ENCODE measurements at regions not wholly inside any gene's neighbourhood (a gene's known extent, or its start where the extent isn't known, plus 50 kb on each side); places are given as distances from the start of the nearest gene placed in this dataset.

GRCh38 chr12:85639834-85640233 is 196.4 kb downstream of the RASSF9 start:
- no peak for DNase-seq (ENCODE audit: low read depth in 2 of 2)

DNA sequence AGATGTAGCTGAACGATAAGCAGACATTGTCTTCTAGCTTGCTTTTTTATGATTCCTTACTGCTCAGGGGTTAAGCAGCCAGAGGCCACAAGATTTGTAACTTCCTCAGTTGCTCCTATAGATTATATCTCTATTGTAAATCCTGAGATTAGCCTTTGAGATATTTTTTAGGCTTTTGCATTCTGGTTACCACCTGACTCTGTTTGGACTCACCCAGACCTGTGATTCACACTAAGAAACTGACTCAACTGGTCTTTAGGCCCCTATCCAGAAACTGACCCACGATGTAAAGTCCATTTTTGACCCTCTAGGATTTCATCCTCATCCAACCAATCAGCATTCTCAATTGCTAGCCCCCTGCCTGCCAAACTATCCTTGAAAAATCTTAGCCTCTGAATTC is 194.4 kb downstream of the RASSF9 start:
- no peak for DNase-seq (ENCODE audit: low read depth in 2 of 2)

DNA sequence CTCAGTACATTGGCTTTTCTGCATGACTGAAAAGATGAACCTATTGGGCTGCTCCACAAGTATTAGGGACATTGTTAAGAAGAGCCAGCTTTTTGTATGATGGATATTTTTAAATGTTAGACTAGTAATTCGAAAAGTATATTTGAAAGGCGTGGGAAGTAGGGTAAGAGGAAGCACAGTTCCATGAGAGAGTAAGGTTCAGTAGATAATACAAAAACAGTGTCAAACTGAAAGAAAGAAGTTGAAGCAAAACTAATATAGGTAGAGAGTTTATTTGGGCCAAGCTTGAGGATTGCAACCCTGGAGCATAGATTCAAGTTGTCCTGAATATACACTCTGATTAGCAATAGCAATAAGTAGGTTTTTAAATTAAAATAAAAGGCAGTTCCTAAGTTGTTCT is 193.9 kb downstream of the RASSF9 start:
- no peak for DNase-seq (ENCODE audit: low read depth in 2 of 2)

GRCh38 chr12:85642808-85643207 is 193.4 kb downstream of the RASSF9 start:
- peak; percentile 53 to 57 for DNase-seq (ENCODE audit: low read depth in 2 of 2)

DNA sequence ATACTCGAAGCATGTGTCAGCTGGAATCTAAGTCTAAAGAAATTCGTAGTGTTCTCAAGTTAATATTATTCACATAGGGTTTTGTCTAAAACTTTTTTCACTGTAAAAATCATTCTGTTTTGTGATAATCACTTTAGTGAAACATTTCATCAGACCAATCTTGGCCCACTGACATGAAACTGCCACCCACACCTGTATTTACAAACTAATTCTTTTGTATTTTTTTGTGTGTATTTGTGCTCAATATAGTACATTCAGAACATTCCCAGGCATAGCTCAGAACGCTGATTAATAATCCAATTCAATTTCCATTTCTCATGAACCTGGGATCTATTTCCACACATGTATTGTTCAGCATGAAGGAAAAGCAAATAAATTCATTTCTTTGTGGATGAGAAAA is 191.7 kb downstream of the RASSF9 start:
- no peak for DNase-seq (ENCODE audit: low read depth in 2 of 2)

- no peak for DNase-seq (ENCODE audit: low read depth in 2 of 2)
These were observed 182.3 kb downstream of the RASSF9 start for GRCh38 chr12:85653731-85654455.

GRCh38 chr12:85654456-85654840 is 181.8 kb downstream of the RASSF9 start:
- no peak for DNase-seq (ENCODE audit: low read depth in 2 of 2)

DNA sequence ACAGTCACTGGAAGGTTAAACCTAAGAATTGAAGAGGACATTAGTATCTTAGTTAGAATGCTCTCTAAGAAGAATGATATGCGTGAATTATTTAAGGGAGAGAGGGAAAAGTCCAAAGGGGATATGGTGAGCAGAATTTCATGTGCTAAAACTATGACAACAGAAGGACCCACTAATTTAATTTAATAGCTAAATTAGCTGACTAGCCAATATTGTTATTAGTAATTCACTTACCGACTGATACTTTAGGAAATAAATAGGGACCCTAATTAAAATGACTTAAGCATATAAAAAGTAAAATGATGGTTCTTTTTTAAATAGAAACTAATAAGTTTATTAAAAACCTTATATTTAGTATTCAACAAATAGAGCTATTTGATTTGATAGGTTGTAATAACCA is 179.6 kb downstream of the RASSF9 start:
- no peak for DNase-seq (ENCODE audit: low read depth in 2 of 2)

DNA sequence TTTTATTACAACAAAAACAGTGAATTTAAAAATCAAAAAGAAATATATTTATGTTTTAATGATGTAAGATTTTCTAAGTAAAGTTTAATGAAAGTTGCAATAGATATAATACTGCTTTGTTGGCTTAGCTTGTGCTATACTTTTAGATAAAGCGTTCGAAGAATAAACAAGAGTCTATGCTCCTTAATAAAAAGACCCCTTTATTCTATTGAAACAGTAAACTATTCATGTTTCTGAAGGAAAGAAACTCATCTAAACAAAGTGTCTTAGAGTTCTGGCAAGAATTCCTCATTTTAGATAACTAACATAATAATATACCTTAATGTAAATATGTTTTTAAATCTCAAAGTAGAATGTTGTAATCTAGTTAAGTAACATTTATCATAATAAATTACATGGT is 179.0 kb downstream of the RASSF9 start:
- DNase-seq (ENCODE audit: low read depth in 2 of 2): no peak

GRCh38 chr12:85657836-85658630 is 178.2 kb downstream of the RASSF9 start:
- no peak for DNase-seq (ENCODE audit: low read depth in 2 of 2)

- no peak for DNase-seq (ENCODE audit: low read depth in 2 of 2)
These were observed 176.3 kb downstream of the RASSF9 start for GRCh38 chr12:85659754-85660530.

DNA sequence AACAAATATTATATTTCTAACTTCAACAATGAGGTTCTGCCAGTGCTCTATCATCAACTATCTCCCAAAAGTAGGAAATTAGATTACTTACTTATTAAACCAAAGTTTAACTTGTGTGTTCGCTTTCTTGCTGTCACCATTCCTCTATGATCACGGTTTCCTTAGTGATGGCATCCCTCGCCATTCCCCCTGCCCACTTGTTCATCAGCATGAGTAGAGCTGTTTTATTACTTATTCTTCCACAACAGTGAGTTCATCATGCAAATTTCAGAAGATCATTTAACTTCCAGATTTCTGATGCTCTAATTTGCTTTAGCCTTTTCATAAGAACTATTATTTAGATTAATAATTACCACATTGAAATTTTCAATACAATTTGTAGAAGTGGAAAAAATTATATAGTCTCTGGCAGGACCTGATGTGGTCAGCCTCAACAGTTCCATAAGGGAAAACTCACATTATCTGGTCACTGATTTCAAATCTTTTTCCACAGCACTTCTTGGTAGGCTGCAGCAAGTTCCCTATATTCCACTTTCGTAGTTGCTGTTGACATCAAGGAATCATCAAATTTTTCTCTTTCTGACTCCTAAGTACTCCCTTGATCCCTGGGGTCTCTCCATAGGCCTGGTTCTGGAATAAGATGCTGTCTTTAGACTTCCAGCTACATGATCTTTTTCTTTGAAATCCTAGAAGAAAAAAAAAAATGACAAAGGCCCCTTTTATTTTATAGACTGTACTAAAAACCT is 174.6 kb downstream of the RASSF9 start:
- no peak for DNase-seq (ENCODE audit: low read depth in 2 of 2)

GRCh38 chr12:85662207-85662602 is 174.0 kb downstream of the RASSF9 start:
- no peak for DNase-seq (ENCODE audit: low read depth in 2 of 2)

DNA sequence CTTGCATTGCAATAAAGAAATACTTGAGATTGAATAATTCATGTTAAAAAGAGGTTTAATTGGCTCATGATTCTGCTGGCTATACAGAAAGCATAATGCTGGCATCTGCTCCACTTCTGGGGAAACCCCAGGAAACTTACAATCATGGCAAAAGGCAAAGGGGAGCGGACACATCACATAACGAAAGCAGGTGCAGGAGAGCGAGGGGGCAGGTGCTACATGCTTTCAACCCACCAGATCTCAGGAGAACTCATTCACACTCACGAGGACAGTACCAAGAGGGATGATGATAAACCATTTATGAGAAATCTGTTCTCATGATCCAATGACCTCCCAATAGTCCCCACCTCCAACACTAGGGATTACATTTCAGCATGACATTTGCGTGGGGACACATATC is 172.6 kb downstream of the RASSF9 start:
- DNase-seq (ENCODE audit: low read depth in 2 of 2): no peak

DNA sequence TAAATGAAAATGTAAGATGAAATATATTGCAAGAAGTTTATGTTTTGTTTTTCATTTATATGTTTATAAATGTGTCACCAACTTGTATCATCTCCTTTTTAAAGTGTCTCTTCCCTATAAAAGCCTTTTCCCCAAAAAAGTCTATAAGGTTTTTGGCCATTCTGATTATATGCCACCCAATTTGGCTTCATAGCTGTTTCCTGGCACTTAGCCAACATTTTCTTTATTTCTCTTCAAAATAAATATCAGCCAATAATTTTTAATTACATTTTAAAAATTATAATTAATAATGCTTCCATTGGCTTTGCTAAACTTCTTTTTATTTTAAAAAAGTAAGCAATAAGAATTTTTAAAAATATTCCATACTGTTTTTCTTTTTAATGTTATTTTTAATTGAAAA is 171.8 kb downstream of the RASSF9 start:
- no peak for DNase-seq (ENCODE audit: low read depth in 2 of 2)

GRCh38 chr12:85669911-85670310 is 166.3 kb downstream of the RASSF9 start:
- DNase-seq (ENCODE audit: low read depth in 2 of 2): no peak

- DNase-seq (ENCODE audit: low read depth in 2 of 2): no peak
These were observed 163.8 kb downstream of the RASSF9 start for GRCh38 chr12:85672436-85672835.

DNA sequence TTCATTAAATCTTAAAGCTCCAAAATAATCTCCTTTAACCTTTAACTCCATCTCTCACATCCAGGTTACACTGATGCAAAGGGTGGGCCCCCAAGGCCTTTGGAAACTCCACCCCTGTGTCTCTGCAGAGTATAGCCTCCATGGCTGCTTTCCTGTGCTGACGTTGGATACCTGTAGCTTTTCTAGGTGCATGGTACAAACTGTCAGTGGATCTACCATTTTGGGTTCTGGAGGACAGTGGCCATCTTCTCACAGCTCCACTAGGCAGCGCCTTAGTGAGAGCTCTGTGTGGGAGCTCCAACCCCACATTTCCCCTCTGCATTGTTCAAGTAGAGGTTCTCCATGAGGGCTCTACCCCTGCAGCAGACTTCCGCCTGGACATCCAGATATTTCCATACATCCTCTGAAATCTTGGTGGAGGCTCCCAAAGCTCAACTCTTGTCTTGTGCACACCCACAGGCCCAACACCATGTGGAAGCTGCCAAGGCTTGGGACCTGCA is 162.2 kb downstream of the RASSF9 start:
- no peak for DNase-seq (ENCODE audit: low read depth in 2 of 2)

GRCh38 chr12:85676816-85677749 is 159.1 kb downstream of the RASSF9 start:
- no peak for DNase-seq (ENCODE audit: low read depth in 2 of 2)

DNA sequence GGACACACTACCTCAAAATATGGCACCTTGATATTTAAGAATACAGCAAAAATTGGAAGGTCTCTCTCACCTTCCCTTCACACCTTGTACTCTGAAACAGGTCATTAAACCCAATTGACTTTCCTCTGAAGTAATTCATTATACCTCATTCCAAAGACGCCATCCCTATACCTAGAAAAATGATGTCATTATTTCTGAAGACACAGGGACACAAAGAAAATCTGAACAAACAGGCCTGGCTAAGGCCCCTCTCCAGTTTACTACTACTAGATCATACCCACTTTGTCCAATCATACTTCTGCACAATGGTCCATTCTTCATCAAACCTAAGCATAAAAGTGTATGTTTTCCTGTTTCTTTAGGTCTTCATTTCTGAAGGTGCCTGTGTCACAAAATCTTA is 156.9 kb downstream of the RASSF9 start:
- DNase-seq (ENCODE audit: low read depth in 2 of 2): no peak

GRCh38 chr12:85680881-85681280 is 155.3 kb downstream of the RASSF9 start:
- DNase-seq (ENCODE audit: low read depth in 2 of 2): no peak
